ENCODE measurements at regions not wholly inside any gene's neighbourhood (a gene's known extent, or its start where the extent isn't known, plus 50 kb on each side); places are given as distances from the start of the nearest gene placed in this dataset.

- TF ChIP-seq CTCF (IDR thresholded peaks at IDR 0.05), result no peak
- no peak for TF ChIP-seq POLR2A (IDR thresholded peaks at IDR 0.05)
- no peak for TF ChIP-seq POLR2AphosphoS5 (IDR thresholded peaks at IDR 0.05)
Measured at GRCh38 chr14:104460791-104461651, 118.5 kb upstream of the C14orf180 start.

Data from breast epithelium (tissue), 3 donors.